C4-2B (cell line): ENCODE measurements at regions not wholly inside any gene's neighbourhood (a gene's known extent, or its start where the extent isn't known, plus 50 kb on each side); places are given as distances from the start of the nearest gene placed in this dataset.

Experiments used
- ZFX ChIP-seq: fragments of 450-650 bp; IDR thresholded peaks from 2 replicates; pipeline ENCODE4 v1.6.1; 2017
- TF ChIP-seq, protein P1 (sequence below): fragments of 450-650 bp; conservative IDR thresholded peaks from 2 replicates; pipeline ENCODE4 v1.5.1; 2017; ENCODE audit warnings: mild to moderate bottlenecking

DNA sequence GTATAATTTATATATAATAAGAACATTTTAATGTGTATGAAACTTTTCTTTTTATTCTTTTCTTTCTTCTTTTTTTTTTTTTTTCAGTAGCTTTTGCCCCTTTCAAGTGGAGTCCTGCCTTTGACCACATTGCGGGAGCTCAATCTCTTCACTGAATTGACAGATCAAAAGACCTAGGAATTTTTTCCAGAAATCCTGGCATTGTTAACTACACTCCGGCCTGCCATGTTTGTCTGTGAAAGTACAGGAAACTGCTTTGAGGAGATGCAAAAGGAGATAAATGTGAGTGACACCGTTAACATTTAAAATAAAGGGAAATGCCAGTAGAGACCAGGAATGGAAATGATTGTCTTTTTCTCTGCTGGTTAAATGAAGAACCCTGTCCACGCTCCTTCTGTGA is 159.3 kb upstream of the VCX3A start:
- TF ChIP-seq, protein P1, sequence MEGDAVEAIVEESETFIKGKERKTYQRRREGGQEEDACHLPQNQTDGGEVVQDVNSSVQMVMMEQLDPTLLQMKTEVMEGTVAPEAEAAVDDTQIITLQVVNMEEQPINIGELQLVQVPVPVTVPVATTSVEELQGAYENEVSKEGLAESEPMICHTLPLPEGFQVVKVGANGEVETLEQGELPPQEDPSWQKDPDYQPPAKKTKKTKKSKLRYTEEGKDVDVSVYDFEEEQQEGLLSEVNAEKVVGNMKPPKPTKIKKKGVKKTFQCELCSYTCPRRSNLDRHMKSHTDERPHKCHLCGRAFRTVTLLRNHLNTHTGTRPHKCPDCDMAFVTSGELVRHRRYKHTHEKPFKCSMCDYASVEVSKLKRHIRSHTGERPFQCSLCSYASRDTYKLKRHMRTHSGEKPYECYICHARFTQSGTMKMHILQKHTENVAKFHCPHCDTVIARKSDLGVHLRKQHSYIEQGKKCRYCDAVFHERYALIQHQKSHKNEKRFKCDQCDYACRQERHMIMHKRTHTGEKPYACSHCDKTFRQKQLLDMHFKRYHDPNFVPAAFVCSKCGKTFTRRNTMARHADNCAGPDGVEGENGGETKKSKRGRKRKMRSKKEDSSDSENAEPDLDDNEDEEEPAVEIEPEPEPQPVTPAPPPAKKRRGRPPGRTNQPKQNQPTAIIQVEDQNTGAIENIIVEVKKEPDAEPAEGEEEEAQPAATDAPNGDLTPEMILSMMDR: no peak
- no peak for TF ChIP-seq ZFX
